ENCODE measurements at regions not wholly inside any gene's neighbourhood (a gene's known extent, or its start where the extent isn't known, plus 50 kb on each side); places are given as distances from the start of the nearest gene placed in this dataset.

GRCh38 chr12:65556676-65557437 is 267.4 kb upstream of the HMGA2 start:
- H3K4me3 ChIP-seq (replicated peaks in 1 of 4; ENCODE audit: control extremely low read depth in 1 of 4, insufficient read depth in 1 of 4, low read depth in 3 of 4, low read length in 4 of 4) = no peak overlapping the region
- H4K20me1 ChIP-seq (ENCODE audit: control insufficient read depth, extremely low read depth, insufficient read depth, low read length) = no peaks in the 10 kb centered on the region
- no peak overlapping the region for H3K4me2 ChIP-seq (ENCODE audit: extremely low read depth, insufficient read depth, low read length)
- peak; percentile 72 to 83 for DNase-seq (ENCODE audit: low read depth in 2 of 2)
- no peaks in the 10 kb centered on the region for H3K27me3 ChIP-seq (ENCODE audit: control insufficient read depth, insufficient read depth, low read length)
- no peaks in the 10 kb centered on the region for H3K79me2 ChIP-seq (ENCODE audit: control insufficient read depth, insufficient read depth, low read length)
- H3K36me3 ChIP-seq (ENCODE audit: control insufficient read depth, insufficient read depth, low read length) = no peaks in the 10 kb centered on the region
- H3K27ac ChIP-seq (ENCODE audit: insufficient read depth, low read length) = peak overlapping the region; percentile 56
- peaks cover 3% of the 10 kb centered on the region for H3K4me1 ChIP-seq (ENCODE audit: control insufficient read depth, extremely low read depth, insufficient read depth, low read length)
- TF ChIP-seq EZH2 (IDR thresholded peaks at IDR 0.05; ENCODE audit: low read length, missing control alignments) (no peak), CTCF (conservative IDR thresholded peaks at IDR 0.05 in 1 of 2, IDR thresholded peaks at IDR 0.05 in 1 of 2; ENCODE audit: low read depth in 1 of 2, low read length in 2 of 2) (peak; percentile 83 to 93)
- H3K9ac ChIP-seq (ENCODE audit: insufficient read depth, low read length) = no peak overlapping the region
- peak overlapping the region; percentile 81 for H2AFZ ChIP-seq (ENCODE audit: low read length)
- H3K9me3 ChIP-seq (ENCODE audit: control insufficient read depth, insufficient read depth, low read depth, low read length) = no peaks in the 10 kb centered on the region

DNA sequence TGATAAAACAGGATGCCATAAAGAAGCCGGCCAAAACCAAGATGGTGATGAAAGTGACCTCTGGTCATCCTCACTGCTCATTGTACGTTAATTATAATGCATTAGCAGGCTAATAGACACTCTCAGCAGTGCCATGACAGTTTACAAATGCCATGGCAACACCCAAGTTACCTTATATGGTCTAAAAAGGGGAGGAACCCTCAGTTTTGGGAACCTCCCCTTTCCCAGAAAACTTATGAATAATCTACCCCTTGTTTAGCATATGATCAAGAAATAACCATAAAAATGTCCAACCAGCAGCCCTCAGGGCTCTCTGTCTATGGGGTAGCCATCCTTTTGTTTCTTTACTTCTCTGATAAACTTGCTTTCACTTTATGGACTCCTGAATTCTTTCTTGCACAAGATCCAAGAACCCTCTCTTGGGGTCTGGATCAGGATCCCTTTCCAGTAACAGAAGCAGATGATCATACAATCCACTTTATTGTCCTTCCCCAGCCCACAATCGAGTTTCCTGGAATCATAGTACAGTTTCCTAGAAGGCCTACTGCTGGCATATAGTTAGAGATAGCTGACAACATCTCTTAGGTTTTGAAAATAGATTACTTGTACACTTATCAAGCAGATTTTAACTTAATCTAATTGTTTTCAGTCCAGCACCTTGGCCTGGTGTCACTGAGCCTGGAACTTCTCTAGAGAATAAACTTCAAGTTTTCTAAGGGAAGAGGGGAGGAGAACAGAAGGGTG is 266.7 kb upstream of the HMGA2 start:
- H3K9me3 ChIP-seq (ENCODE audit: control insufficient read depth, insufficient read depth, low read depth, low read length) = no peaks in the 10 kb centered on the region
- H3K4me1 ChIP-seq (ENCODE audit: control insufficient read depth, extremely low read depth, insufficient read depth, low read length) = peaks cover 3% of the 10 kb centered on the region
- TF ChIP-seq CTCF (conservative IDR thresholded peaks at IDR 0.05 in 1 of 2, IDR thresholded peaks at IDR 0.05 in 1 of 2; ENCODE audit: low read depth in 1 of 2, low read length in 2 of 2) (no peak), EZH2 (IDR thresholded peaks at IDR 0.05; ENCODE audit: low read length, missing control alignments) (no peak)
- no peak overlapping the region for H3K4me3 ChIP-seq (replicated peaks in 1 of 4; ENCODE audit: control extremely low read depth in 1 of 4, insufficient read depth in 1 of 4, low read depth in 3 of 4, low read length in 4 of 4)
- no peaks in the 10 kb centered on the region for H3K36me3 ChIP-seq (ENCODE audit: control insufficient read depth, insufficient read depth, low read length)
- H3K79me2 ChIP-seq (ENCODE audit: control insufficient read depth, insufficient read depth, low read length) = no peaks in the 10 kb centered on the region
- H3K27me3 ChIP-seq (ENCODE audit: control insufficient read depth, insufficient read depth, low read length) = no peaks in the 10 kb centered on the region
- H3K27ac ChIP-seq (ENCODE audit: insufficient read depth, low read length) = peak overlapping the region; percentile 56
- DNase-seq (ENCODE audit: low read depth in 2 of 2) = no peak
- no peaks in the 10 kb centered on the region for H4K20me1 ChIP-seq (ENCODE audit: control insufficient read depth, extremely low read depth, insufficient read depth, low read length)
- no peak overlapping the region for H3K4me2 ChIP-seq (ENCODE audit: extremely low read depth, insufficient read depth, low read length)
- no peak overlapping the region for H3K9ac ChIP-seq (ENCODE audit: insufficient read depth, low read length)
- H2AFZ ChIP-seq (ENCODE audit: low read length) = no peak overlapping the region

DNA sequence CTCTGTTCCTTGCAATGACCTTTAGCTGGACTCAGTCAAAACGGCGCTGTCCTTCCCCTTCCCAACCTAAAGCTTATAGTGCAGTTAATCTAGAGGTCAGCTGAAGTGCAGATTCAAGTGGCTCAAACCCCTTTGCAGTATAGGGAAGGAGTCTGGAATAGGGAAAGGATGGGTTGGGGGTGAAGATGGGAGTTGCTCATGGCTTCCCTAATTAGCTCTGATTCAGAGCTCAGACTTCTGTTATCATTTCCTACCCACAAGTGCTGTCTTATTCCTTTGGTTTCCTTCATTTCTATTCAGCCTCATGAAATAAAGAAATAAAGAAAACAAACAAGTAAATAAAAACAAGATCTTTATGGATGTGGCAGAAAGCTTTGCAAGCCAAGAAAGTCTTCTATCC is 264.0 kb upstream of the HMGA2 start:
- DNase-seq (ENCODE audit: low read depth in 2 of 2) = peak in 1 of 2 donors; percentile 33
- no peak overlapping the region for H3K9ac ChIP-seq (ENCODE audit: insufficient read depth, low read length)
- no peak overlapping the region for H3K4me3 ChIP-seq (replicated peaks in 1 of 4; ENCODE audit: control extremely low read depth in 1 of 4, insufficient read depth in 1 of 4, low read depth in 3 of 4, low read length in 4 of 4)
- H3K4me2 ChIP-seq (ENCODE audit: extremely low read depth, insufficient read depth, low read length) = no peak overlapping the region
- no peaks in the 10 kb centered on the region for H3K9me3 ChIP-seq (ENCODE audit: control insufficient read depth, insufficient read depth, low read depth, low read length)
- H3K36me3 ChIP-seq (ENCODE audit: control insufficient read depth, insufficient read depth, low read length) = no peaks in the 10 kb centered on the region
- no peak for TF ChIP-seq EZH2 (IDR thresholded peaks at IDR 0.05; ENCODE audit: low read length, missing control alignments)
- no peak for TF ChIP-seq CTCF (conservative IDR thresholded peaks at IDR 0.05 in 1 of 2, IDR thresholded peaks at IDR 0.05 in 1 of 2; ENCODE audit: low read depth in 1 of 2, low read length in 2 of 2)
- peaks cover 13% of the 10 kb centered on the region for H3K4me1 ChIP-seq (ENCODE audit: control insufficient read depth, extremely low read depth, insufficient read depth, low read length)
- H3K27ac ChIP-seq (ENCODE audit: insufficient read depth, low read length) = no peak overlapping the region
- no peaks in the 10 kb centered on the region for H3K79me2 ChIP-seq (ENCODE audit: control insufficient read depth, insufficient read depth, low read length)
- no peaks in the 10 kb centered on the region for H3K27me3 ChIP-seq (ENCODE audit: control insufficient read depth, insufficient read depth, low read length)
- H2AFZ ChIP-seq (ENCODE audit: low read length) = no peak overlapping the region
- H4K20me1 ChIP-seq (ENCODE audit: control insufficient read depth, extremely low read depth, insufficient read depth, low read length) = no peaks in the 10 kb centered on the region

All from fibroblast of lung (primary cell).